NCI-H1105 treated with DMSO at 0.1 percent for 48 hours (cell line): ENCODE measurements at regions not wholly inside any gene's neighbourhood (a gene's known extent, or its start where the extent isn't known, plus 50 kb on each side); places are given as distances from the start of the nearest gene placed in this dataset.

Experiments
- DNase-seq: peaks from one replicate; lab custom pipeline; 2025; lab: John Stamatoyannopoulos, UW

DNA sequence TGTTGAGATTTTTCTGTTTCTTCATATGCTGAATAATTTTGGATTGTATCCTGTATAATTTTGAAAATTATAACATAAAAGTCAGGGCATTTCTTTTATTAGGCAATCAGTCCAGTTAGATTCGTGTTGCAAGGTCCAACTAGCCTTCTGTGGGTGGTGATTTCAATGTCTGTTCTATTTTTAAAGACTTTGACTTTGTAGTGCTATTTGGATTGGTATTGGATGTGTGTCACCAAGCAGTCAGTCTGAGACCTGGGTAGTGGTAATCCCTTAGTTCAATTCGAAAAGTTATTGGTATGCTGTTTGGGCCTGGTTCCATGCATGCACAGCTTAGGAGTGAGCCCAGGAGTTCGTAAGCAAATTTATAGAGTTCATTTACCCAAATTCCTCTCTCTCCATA is 82.2 kb downstream of the EPDR1 start:
- DNase-seq = no peak

DNA sequence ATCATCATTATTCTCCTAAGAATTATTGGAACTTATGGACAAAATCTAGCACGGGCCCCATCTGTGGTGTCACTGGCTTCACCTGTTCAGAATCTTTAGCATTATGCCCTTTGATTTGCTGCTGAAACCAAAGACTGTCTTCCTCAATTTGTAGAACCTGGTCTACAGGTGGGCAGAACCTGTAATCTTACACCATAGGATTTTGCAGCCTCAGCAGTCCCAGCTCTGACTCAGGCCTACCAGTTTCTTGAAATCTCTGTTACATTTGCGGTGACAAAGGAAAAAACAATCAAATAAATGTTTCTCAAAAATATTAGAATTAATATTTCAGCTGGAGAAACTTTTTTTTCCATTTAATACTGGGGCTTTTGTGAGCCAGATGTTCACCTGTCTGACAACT is 86.1 kb downstream of the EPDR1 start:
- no peak for DNase-seq

DNA sequence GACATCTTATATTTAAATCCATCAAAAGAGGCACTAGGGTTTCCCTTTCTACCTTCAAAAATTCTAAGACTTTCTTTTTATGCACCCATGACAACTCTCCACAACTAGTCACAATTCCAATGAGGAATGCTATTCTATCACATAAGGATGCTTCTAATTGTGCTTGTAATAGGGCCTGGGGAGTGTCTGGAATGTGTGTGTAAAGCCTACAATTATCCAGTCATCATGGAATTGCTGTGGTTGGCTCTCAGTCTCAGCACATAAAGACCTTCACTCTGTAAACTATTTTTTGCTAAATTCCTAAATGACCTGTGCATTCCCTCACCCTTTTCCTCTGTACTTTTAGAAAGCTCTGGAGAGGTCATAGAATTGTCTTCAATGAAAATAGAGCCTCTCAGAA is 86.7 kb downstream of the EPDR1 start:
- no peak for DNase-seq

DNA sequence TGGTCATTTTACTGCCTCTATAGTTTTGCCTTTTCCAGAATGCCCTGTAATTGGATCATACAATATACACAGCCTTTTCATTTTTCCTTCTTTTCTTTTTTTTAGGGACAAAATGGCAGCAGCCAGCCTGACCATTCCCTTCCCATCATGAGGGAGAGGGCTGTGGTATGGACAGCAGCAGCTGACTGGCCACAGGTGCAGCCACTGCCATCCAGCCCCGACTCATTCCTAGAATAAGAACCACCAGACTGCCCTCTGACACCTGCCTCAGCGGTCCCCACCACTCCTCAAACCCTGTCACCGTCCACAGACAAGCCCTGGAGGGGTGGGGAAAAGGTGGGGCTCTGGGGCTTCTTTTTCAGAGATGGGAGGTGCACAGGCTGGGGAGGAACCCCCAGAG is 92.8 kb downstream of the EPDR1 start:
- no peak for DNase-seq

DNA sequence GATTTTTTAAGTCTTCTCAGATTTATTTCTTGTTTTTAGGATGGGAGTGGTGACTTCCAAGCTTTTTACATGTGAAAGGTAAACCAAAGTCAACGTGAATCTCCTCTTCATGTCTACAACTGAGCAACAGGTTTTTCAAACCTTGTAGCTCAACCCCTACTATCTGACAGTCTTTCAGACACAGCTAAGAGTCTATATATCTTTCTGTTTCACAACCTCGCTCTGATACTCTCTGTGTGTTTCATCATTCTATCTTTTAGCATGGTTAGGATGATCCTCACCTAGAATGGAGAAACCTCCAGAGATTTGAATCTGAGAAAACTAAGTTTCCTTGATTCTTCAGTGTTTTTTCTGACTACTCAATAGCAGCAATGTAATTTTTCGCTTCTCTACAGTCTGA is 96.1 kb downstream of the EPDR1 start:
- no peak for DNase-seq

DNA sequence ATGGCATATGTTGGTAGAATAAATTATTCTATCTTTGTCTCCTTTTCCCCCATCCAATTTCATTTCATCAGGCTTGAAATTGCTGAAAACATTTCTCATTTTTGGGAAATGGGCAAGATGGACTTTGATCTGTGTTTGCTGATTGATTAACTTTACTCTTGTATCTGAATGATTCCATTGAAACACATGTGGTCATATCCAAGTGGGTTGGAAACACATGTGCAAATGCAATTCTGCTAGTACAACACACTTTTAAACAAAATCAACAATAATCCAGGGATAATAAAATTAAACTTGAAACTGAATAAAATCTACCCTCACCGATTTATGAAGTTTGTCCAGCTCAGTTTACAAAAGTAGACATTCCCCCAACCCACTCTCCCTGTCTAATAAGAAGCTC is 96.9 kb downstream of the EPDR1 start:
- no peak for DNase-seq

DNA sequence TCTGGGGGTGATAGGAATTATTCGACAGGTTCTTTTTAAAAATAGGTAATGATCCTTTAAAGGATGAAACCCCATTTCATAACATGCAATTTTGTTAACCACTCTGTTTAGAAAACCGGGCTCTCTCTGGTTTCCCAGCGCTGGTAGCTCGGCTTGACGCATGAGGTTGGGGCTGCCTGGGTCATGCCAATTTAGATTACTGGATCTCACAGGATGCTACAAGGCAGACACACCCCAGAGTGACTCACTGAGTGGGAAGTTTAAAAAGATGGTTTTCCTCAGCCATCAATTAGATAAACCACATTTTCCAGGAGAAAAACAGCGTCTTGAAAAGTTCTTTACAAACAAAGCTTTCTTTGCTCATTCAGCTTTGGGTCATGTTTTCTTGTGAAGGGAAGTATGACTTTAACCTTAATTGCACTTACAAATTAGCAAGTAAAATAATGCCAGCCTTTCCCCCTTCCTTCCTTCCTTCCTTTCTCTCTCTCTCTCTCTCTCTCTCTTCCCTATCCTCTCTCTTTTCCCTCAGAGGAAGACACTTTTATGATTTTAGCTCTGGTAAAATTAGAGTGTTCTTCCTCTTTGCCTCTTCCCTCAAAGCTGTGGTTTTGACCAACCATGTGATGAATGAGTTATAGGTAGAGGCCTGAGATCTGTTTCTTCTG is 99.8 kb downstream of the EPDR1 start:
- no peak for DNase-seq

DNA sequence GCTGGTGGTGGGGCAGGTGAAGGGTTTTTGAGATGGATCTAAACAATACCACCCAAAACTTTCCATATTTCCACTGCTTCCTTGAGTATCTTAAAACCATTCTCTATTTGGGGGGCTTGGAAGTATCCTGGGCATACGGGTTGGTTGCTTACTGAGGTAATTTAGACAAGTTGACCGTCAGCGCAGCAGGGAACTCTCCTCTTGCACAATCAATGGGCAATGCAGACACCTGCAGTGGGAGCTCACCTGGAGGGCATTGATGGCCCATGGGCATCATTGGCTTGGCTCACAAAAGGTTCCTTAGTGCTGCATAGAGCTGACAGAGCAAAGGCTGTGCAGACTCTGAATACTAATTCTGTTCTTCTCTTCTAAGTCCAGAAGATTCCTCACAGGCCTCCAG is 101.5 kb downstream of the EPDR1 start:
- DNase-seq = no peak

DNA sequence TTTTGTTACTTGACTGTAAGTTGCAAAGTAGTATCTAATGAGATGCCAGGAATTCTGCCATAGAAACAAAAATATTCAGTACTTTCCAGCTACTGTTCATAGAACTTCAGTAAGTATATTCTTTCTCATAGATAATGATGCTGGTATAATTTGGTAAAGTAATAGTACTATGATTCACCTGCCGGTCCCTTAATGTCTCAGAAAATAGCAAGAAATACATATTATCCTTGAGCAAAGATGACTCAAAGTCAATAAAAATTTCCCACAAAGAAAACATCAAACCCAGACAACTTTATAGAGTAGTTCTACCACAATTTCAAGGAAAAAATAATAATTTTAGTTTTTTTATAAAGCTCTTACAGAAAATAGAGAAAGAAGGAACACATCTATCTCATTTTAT is 105.4 kb downstream of the EPDR1 start:
- no peak for DNase-seq

DNA sequence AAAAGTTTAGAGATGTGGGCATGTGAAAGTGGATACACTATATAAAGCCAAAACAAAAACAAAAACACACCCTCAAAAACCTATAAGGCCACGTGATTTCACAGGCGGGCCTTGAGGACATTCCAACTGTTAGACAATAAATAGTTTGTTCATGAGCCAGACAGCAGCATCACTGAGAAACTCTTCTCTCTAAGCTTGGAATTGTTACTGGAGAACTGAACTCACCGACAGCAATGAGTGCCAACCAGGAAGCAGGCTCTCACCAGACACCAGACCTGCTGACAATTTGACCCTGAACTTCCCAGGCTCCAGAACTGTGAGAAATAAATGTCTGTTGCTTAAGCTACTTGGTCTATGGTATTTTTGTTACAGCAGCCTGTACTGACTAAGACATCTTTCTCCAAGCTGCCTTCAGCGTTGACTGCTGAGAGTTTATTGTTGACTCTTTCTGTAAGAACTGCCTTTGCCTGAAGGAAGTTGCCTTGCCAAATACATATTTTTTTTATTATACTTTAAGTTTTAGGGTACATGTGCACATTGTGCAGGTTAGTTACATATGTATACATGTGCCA is 107.5 kb downstream of the EPDR1 start:
- DNase-seq = no peak

DNA sequence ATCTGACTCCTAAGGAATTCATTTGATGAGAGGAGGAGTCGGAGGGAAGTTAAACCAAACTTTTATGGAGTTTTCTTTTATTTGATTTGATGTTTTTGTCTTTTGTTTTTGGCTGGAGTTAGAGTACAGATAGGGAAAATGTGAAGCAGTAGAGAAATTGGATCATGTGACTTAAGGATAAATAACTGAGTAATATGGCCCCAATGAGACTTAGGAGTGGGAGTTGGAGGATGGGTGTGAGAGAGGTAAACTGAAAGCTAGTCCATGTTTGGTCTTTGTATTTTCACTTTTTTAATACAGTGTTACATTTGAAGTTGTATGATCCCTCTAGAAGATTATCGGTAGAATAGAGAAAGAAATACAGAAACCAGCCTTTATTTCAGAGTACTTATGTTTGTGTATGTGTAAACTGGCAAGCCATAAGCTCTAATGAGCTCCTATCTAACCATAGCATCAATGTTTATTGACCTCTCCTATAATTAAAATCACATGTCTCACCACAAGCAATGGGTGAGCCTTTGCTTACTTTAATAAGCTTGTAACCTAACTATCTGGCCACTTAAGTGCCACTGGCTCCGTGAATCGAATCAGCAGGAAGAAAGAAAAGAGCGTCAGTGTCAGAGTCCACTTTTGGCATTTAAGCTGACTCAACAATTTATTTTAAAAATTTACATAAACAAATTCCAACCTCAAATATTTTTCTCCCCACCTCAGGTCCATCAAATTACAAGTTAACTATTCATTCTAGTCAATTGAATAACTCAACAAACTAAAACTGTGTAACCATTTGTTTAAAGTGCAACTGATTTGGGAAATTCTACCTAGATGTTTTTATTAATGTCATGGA is 113.8 kb downstream of the EPDR1 start:
- peak; percentile 31 for DNase-seq

DNA sequence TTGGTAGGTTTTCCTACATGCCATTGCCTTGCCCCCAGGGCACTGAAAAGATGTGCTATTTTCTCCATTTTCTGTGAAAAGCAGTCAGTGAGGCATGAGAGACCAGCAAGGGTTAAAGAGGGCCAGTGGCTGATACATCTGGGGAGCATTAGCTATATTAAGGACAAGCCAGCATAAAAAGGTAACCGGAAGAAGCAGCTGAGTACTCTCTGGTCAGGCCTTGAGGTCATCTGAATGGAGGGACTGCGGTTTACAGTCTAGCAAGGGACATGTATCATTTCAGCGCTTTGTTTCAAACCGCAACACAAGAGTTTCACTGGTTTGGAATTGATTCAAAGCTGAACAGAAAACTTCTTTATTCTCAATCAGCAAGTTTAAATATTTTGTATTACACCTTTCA is 120.4 kb downstream of the EPDR1 start:
- no peak for DNase-seq

DNA sequence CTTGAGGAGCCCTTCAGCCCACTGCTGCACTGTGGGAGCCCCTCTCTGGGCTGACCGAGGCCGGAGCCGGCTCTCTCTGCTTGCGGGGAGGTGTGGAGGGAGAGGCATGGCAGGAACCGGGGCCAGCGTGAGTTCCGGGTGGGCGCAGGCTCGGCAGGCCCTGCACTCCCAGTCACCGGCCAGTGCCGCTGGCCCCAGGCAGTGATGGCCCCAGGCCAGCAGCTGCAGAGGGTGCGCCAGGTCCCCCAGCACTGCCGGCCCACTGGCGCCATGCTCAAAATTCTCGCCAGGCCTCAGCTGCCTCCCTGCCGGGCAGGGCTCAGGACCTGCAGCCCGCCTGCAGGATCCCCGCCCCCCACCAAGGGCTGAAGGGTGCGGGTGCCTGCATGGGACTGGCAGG is 128.4 kb upstream of the STARD3NL start:
- no peak for DNase-seq

DNA sequence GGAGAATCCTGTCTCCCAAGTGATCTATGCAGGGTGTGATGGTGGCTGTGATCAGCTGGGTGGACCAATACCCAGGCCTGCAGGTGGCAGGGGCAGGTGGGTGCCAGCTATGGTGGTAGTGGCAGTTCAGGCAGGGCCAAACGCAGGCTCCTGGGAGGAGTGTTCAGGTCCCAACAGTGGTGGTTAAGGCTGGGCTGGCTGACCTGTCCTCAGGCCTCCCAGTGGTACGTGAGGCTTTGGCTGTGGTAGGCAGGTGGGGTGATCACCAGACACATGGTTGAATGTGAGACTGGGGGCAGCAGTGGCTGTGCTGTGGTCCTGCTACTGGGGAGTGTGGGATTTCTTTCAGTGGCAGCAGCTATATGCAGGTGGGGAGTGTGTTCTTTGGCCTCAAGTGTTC is 126.7 kb upstream of the STARD3NL start:
- DNase-seq = no peak

DNA sequence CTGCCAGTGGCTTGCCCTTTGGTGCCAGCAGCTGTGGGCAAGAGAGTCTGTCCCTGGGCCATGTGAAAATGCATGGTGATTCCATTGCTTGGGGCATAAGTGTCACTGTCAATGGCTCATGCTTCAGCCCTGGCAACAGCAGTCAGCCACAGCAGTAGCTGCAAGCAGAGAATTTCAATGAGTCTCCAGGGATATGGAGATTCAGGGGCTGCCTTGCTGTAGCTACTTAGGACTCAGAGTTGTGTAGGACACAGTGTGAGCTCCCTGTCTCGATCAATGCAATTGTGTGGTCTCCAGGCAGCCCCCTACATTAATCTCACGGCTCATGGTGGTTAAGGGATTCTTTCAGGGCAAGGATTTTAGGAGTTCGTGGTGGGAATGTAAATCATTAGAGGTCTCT is 126.3 kb upstream of the STARD3NL start:
- DNase-seq = no peak

DNA sequence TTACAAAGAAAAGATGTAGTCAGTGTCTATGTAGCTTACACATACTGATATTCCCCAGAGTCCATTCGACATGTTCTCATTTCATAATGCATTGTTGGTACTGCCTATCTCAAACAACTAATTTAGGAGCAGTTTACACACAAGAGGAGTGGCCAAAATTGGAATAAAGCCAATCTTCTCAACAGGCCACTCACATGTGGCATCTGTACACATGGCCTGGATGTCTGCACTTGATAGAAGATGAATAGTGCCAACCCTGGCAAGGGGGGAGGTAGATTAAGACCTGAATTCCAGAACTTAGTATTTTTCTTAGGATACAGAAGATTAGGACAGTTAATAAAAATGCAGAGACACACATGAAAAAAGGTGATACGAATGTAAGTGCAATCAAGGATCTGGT is 125.3 kb upstream of the STARD3NL start:
- peak; percentile 11 for DNase-seq

DNA sequence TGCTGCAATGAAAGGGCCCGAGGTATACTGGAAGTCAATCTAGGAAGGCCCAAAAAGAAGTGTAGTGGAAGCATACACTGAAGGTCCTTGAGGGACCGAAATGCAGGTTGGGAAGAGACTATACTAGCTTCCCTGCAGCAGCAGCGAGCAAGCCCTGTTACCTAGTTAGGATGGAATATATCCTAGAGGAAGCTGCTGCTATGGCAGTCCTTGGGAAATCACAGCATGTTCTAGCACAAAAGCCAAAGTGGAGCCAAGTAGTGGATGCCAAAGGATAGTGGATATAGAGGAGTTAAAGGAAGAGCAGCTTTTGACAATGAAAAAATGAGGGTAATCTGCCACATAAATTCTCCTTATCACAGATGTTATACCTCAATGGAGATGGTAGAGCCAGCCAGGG is 123.8 kb upstream of the STARD3NL start:
- DNase-seq = no peak

DNA sequence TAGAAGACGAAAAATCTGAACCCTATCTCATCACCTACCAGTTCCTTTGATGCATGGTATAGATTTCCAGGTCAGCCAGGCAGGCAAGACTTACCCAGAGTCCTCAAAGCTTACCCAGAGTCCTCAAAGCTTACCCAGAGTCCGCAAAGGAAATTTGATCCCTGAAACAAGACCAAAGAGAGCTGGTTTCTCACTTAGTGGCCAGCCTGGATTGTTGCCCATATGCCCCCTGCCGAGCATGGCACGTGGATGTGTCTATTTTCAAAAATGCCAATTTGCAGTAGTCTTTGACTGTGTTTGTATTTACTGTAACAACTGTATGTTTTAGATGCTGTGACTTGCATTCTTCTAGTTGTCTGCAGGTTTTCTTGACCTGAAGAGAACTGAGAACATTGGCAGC is 120.2 kb upstream of the STARD3NL start:
- no peak for DNase-seq

DNA sequence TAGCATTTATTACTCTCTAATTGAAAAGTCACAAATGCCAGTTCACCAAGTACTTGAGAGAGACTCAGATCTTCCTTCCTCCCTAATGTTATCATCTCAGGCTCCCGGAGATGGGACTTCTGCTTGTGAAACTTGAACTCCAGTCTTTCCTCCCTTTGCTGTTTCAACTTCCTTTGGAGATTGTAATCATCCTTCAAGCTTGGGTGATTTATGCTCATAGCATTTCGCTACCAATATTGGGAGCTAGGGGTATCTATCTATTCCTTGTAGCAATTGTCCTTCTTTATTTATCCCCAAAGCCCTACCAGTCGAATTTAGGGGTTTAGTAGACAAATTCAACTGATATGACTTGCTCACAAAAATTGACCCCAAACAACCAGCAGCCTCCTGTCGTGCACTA is 117.9 kb upstream of the STARD3NL start:
- no peak for DNase-seq

DNA sequence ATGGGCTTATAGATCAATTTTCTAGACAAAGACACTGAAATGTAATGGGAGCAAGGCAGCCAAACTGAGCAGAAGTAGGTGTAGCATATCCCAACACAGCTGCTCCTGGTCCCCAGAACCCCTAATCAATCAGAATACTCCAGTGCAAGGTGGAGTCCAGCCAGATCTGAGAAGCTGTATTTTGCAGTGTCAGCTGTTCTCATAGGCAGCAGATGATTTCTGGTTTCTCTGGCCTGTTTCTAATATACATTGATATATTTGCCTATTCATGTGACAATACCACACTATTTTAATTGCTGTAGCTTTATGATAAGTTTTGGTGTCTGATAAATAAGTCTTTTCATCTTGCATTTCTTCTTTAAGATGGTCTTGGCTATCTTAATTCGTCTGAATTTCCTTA is 117.4 kb upstream of the STARD3NL start:
- no peak for DNase-seq

DNA sequence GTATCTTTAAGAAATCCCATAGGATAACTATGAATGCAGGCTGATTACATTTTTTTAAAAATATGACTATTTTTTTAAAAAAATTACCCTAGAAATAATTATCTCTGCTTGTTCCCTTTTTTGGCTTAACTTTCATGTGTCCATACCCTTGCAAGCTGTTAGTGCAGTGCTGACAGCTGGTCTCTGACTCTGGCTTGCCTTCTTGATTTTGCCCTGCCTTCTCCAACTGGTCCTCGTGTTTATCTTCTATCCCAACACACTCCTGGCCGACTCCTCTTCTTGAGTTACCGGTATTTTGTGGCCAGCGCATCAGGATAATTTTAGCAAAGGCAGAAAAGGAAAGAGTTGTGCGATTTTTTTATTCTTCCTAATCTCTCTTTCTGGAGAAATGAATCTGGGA is 111.7 kb upstream of the STARD3NL start:
- DNase-seq = no peak

DNA sequence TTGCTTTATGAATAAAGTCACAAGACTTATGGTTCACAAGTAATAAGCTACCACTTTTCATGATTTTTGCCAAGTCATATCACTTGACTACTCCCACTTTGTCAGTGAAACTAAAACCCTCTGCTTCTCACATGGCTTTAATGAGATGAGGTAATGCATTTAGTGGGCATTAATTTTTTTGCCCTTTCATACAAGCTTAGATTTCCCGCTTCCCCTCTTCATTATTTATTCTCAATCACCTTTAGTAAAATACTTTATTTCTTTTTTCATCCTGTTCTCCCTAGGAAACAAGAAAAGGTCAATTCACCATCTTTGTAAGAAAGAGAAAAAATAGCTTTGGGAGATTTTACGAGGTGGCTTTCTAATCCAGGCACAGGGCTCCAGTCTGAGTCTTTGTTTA is 109.6 kb upstream of the STARD3NL start:
- DNase-seq = no peak

DNA sequence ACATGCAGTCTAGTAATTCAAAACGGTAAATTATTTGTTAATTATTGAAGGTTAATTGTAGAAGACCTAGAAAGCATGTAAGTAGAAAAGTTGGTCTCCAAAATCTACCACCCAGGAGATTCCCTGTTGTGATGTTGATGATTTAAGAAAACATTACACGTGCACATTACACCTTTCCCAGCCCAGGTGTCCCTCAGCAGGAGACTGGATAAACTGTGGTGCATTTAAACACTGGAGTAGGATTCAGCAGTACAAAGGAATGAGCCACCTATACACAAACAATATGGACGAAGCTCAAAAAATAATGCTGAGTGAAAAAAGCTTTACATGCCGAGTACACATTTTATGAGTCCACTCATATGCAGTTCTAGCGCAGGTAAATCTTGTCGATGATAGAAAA is 109.0 kb upstream of the STARD3NL start:
- no peak for DNase-seq

DNA sequence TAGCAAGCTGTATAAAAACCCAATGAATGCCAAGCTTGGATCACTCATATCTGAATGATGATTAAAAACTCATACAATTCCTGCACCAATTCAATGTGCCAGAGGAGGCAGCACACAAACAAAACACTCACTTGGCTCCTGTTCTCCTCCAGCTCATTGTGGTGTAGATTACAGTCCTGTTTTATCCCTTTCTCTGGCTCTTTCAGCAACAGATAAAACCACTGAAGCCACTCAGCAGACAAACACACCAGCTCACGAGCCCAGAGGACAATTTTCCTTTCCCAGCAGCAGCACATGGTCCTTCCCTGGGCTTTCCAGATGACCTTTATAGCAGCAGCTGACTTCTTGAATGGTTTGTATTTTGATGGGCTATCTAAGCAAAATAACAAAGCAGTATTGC is 107.3 kb upstream of the STARD3NL start:
- DNase-seq = peak; percentile 42
